ENCODE measurements at regions not wholly inside any gene's neighbourhood (a gene's known extent, or its start where the extent isn't known, plus 50 kb on each side); places are given as distances from the start of the nearest gene placed in this dataset.

GRCh38 chr10:43815181-43815885 lies 166.7 kb upstream of the ZNF32 start:
- DNase-seq (ENCODE audit: low read depth), result no peak

GRCh38 chr10:43814663-43815062 lies 166.0 kb upstream of the ZNF32 start:
- DNase-seq (ENCODE audit: low read depth), result no peak

GRCh38 chr10:43811871-43812270 lies 163.2 kb upstream of the ZNF32 start:
- DNase-seq (ENCODE audit: low read depth), result no peak

GRCh38 chr10:43809211-43809930 lies 160.7 kb upstream of the ZNF32 start:
- DNase-seq (ENCODE audit: low read depth), result no peak

- DNase-seq (ENCODE audit: low read depth), result no peak
These were observed 159.5 kb upstream of the ZNF32 start for GRCh38 chr10:43808136-43808535.

- DNase-seq (ENCODE audit: low read depth), result no peak
These were observed 158.4 kb upstream of the ZNF32 start for GRCh38 chr10:43806831-43807640.

- DNase-seq (ENCODE audit: low read depth), result no peak
These were observed 155.1 kb upstream of the ZNF32 start for GRCh38 chr10:43803791-43804190.

GRCh38 chr10:43802988-43803696 lies 154.5 kb upstream of the ZNF32 start:
- no peak for DNase-seq (ENCODE audit: low read depth)

GRCh38 chr10:43801626-43802025 lies 152.9 kb upstream of the ZNF32 start:
- no peak for DNase-seq (ENCODE audit: low read depth)

- no peak for DNase-seq (ENCODE audit: low read depth)
These were observed 152.5 kb upstream of the ZNF32 start for GRCh38 chr10:43801140-43801539.

- DNase-seq (ENCODE audit: low read depth), result no peak
These were observed 148.1 kb upstream of the ZNF32 start for GRCh38 chr10:43796781-43797180.

GRCh38 chr10:43795639-43796038 lies 147.0 kb upstream of the ZNF32 start:
- no peak for DNase-seq (ENCODE audit: low read depth)

GRCh38 chr10:43795093-43795492 lies 146.4 kb upstream of the ZNF32 start:
- no peak for DNase-seq (ENCODE audit: low read depth)

GRCh38 chr10:43794181-43794815 lies 145.6 kb upstream of the ZNF32 start:
- no peak for DNase-seq (ENCODE audit: low read depth)

- no peak for DNase-seq (ENCODE audit: low read depth)
These were observed 145.0 kb upstream of the ZNF32 start for GRCh38 chr10:43793704-43794103.

GRCh38 chr10:43790147-43790546 lies 141.5 kb upstream of the ZNF32 start:
- DNase-seq (ENCODE audit: low read depth), result no peak

- no peak for DNase-seq (ENCODE audit: low read depth)
These were observed 136.6 kb upstream of the ZNF32 start for GRCh38 chr10:43785252-43785651.

- DNase-seq (ENCODE audit: low read depth), result no peak
These were observed 134.1 kb upstream of the ZNF32 start for GRCh38 chr10:43782814-43783213.

GRCh38 chr10:43781480-43782361 lies 133.0 kb upstream of the ZNF32 start:
- DNase-seq (ENCODE audit: low read depth), result no peak

- no peak for DNase-seq (ENCODE audit: low read depth)
These were observed 129.9 kb upstream of the ZNF32 start for GRCh38 chr10:43778571-43778970.

- no peak for DNase-seq (ENCODE audit: low read depth)
These were observed 126.7 kb upstream of the ZNF32 start for GRCh38 chr10:43775384-43775783.
